Kidney glomerular epithelial cell (primary cell): ENCODE measurements at regions not wholly inside any gene's neighbourhood (a gene's known extent, or its start where the extent isn't known, plus 50 kb on each side); places are given as distances from the start of the nearest gene placed in this dataset.

Experiments used
- DNase-seq: peaks from one replicate; lab custom pipeline; 2025; lab: John Stamatoyannopoulos, UW

- DNase-seq: no peak
Observed at GRCh38 chr7:112882991-112883390, 92.8 kb upstream of the TMEM168 start.

DNA sequence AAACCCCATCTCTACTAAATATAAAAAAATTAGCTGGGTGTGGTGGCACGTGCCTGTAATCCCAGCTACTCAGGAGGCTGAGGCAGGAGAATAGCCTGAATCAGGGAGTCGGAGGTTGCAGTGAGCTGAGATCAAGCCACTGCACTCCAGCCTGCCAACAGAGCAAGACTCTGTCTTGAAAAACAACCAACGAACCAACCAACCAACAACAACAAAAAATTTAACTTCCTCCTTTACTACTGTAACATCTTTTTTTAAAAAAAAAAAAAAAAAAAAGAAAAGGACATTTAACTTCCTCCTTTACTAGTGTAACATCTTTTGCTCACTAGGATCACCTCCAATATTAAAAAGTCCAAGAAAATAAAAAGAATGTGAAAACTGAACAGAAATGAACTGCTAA lies 92.3 kb upstream of the TMEM168 start:
- no peak for DNase-seq

DNA sequence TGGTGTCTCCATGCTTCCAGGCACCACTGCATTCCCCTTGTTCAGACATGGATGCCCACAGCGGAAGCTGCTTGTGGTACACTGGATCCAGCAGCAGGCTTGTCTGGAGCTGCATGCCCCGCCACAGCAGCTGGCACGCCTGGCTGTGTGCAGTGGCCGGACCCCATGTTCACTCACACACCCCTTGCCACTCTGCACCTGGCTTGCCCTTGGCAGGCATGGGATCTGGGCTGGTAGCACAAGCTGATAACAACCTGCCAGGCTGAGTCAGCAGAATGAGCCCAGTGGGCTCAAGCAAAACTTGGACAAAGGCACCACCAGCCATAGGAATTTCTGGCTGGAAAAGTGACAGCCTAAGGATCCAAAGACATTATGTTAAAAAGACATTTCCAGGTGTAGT lies 91.8 kb upstream of the TMEM168 start:
- DNase-seq: no peak

DNA sequence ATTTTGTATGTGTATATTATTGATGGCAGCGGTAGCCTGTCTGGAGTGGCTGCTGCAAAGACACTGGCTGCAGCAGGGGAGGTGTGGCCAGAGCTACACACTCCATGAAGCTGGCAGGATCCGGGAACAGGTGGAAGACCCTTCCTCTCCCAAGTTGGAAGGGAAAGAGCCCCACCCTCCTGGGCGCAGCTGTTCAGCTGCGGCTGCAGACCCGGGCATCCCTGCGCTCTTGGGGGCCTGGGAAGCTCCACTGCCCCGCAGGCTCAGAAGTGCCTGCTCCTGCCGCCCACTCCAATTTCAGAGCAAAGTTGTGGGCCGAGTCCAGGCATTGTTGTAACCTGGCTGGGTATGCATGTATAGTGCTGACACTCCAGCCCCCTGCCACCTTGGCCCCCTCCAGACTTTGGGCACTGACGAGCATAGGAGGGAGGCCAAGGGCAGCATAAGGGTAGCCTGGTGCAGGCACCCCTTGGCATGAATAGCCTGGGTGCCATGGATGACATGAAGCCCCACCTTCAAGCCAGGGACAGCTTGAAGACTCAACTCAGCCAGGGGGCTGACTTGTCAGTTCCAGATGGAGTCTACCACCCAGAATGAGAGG lies 90.7 kb upstream of the TMEM168 start:
- DNase-seq: no peak

DNA sequence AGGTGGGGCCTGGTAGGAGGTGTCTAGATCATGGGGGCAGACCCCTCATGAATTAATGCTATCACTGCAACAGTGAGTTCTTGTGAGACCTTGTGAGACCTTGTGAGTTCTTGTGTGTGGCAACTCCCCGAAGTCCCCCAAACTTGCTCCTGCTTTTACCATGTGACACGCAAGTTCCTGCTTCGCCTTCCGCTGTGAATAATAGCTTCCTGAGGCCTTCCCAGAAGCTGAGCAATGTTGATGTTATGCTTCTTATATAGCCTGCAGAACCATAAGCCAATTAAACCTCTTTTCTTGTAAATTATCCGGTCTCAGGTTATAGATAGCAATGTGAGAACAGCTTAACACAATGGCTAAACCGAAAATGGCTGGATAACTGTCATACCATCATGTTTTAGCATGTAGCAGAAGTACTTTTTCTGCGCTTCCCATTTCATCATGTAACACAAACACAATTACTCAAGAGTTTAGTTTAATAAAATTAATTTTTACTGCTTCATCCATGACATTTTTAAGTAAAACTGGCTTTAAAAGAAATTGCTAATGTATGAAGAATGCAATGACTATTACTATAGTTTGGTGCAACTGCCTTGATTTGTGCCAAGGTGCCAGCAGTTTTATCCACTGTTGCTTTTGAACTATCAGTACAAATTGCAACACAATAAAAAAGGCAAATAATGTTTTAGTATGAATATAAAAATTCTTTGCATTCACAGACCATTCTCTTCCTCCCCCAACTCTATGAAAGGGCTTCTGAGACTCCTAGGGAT lies 87.7 kb upstream of the TMEM168 start:
- no peak for DNase-seq

DNA sequence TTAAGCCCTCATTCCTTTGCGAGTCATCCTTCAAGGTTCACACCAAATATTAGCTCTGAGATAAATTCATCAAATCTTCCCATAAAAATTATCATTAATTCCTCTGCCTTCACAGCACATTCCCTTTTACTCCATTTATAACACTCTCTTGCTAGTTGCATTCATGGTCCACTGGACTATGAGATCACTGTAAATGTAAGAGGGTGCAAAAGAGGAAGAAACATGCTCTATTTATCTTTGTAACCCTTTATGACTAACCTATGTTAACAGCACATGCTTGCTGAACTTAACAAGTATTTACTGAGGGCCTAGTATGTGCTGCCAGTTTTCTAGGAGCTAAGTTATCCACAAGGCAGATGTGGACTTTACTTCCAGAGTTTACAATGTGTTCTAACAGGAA lies 86.7 kb upstream of the TMEM168 start:
- peak; percentile 87 for DNase-seq

- DNase-seq: peak; percentile 21
Observed at GRCh38 chr7:112874909-112875308, 84.7 kb upstream of the TMEM168 start.

- DNase-seq: no peak
Observed at GRCh38 chr7:112873831-112874553, 83.8 kb upstream of the TMEM168 start.

DNA sequence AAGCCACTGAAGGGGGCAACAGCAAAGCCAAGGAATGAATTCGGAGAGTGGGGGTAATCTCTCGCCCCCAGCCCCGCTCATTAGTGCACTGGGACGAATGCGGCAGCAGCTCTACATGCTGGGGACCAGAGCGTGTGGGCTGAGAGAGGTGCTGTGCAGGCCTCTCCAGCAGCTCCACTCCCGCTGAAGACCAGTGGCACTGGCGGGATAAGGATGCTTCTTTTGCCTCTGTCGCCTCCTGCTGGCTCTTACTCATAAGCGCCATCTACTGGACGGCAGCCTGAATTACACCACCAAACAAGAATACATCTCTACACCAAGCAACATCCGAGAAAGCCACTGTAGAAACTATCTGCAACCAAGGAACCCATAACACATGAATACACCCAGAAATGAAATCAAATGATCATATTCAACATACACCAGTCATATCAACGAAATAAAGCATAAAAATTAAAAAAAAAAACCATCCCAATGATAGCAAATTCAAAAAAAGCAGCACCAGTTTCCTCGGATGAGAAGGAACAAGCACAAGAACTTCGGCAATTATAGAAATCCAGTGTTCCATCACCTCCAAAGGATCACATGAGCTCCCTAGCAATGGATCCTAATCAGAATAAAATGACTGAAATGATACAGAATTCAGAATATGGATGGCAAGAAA lies 79.0 kb upstream of the TMEM168 start:
- DNase-seq: peak; percentile 28

- DNase-seq: no peak
Observed at GRCh38 chr7:112868609-112869008, 78.4 kb upstream of the TMEM168 start.

GRCh38 chr7:112866424-112866823 lies 76.2 kb upstream of the TMEM168 start:
- no peak for DNase-seq

DNA sequence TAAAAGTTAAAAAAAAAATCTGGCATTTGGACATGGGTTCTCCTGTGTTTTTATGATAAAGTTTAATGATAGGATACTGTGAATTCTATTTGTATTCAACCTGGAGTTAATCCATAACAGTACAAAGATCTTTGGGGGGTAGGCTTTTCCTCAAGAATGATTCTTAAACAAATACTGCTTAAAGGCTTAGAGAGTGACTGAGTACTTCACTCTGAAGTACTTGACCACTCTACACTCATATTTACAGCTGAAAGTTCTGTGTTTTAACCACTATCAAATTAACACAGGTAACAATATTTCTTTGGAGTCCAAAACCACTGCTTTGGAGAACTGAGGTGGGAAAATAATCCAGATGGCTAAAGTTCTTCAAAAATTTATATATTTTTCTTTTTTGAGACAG lies 74.2 kb upstream of the TMEM168 start:
- no peak for DNase-seq

DNA sequence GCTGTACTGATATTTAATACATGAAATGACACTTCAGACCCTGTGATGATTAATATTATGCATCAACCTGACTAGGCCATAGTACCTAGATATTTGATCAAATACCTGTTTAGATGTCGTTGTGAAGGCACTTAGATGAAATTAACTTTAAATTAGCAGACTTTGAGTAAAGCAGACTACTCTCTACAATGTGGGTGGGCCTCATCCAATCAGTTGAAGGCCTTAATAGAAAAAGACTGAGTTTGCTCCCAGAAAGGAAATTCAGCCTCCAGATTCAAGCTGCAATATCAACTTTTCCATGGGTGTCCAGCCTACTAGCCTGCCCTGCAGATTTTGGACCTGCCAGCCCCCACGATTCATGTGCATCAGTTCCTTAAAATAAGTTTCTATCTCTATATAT lies 68.6 kb upstream of the TMEM168 start:
- DNase-seq: no peak

DNA sequence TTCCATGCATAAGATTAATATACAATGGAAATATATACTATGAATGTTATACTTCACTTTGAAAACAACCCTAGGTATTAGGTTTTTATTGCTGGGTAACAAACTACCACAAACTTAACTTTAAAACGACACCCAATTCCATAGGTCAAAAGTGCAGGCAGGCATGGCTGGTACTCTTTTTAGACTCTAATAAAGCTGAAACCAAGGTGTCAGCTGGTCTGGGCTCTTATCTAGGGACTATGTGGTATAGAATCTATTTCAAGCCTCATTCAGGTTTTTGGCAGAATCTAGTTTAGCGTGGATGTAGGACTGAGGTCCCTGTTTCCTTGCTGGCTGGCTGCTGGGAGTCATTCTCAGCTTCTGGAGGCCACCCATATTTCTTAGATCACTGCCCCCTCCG lies 65.0 kb upstream of the TMEM168 start:
- no peak for DNase-seq

DNA sequence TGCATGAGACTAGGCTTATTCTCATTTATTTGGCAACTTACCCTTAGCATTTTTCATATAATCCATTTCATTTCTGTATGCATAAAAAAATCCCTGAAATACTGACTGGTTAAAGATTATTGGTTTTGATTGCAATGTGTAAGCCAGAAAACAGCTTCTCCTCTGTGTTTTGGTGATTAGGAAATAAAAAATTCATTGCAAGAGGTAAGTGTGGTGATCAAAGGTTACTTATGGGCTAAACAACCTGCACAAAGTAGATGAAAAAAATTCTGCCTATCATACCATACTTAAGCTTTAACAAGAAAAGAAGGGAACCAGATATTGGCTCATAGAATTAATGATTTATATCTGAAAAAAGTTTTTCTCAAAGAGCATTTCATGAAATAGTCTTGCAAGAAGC lies 64.0 kb upstream of the TMEM168 start:
- DNase-seq: no peak

GRCh38 chr7:112853422-112853821 lies 63.2 kb upstream of the TMEM168 start:
- no peak for DNase-seq

DNA sequence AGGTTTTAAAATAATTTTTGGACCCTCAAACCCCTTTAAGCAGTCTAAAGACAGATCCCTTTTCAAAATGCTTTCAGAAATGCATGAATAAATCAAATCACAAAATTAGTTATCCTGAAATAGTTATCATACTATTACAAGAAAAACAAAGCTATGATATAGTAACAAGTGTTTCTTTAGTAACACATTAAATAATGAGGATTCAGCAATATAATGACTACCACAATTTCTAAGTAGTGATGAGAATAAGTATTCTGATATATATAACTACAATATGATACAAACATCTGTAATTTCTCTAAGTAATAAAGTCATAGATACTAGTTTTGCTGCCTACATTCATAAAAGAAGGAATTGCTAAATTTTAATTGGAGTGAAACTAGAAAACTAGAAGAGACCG lies 53.0 kb upstream of the TMEM168 start:
- DNase-seq: no peak
